Tibial nerve (tissue), 4 donors: ENCODE measurements at regions not wholly inside any gene's neighbourhood (a gene's known extent, or its start where the extent isn't known, plus 50 kb on each side); places are given as distances from the start of the nearest gene placed in this dataset.

Source experiments
- DNase-seq, 2 donors: peaks; one replicate each; pipeline ENCODE4 v3.0.0-alpha.2; 2019; ENCODE audit warnings: low spot score in 2 of 2
- H3K27ac ChIP-seq, 4 donors: fragments of 200-600 bp; sonication (generic) in 3 of 4; one replicate each; pipeline ENCODE4 v1.5.1; 2017 to 2019; ENCODE audit warnings: mild to moderate bottlenecking in 1 of 4
- H3K27me3 ChIP-seq, 2 donors: fragments of 200-600 bp; sonication (generic) in 1 of 2; one replicate each; pipeline versions ENCODE4 v1.5.1 to v1.6.0; 2017 to 2019
- H3K36me3 ChIP-seq, 3 donors: fragments of 200-600 bp; sonication (generic); one replicate each; pipeline ENCODE4 v1.5.1; 2018 to 2019
- H3K4me1 ChIP-seq, 4 donors: fragments of 200-600 bp; sonication (generic) in 3 of 4; one replicate each; pipeline ENCODE4 v1.5.1; 2017 to 2019
- H3K4me3 ChIP-seq, 4 donors: fragments of 200-600 bp; sonication (generic) in 3 of 4; one replicate each; pipeline ENCODE4 v1.5.1; 2017 to 2019; ENCODE audit warnings: mild to moderate bottlenecking in 1 of 4, moderate library complexity in 1 of 4
- H3K9me3 ChIP-seq, 4 donors: fragments of 200-600 bp; sonication (generic) in 3 of 4; one replicate each; pipeline ENCODE4 v1.5.1; 2017 to 2019
- CTCF ChIP-seq, 5 experiments: fragments of 200-600 bp in 3 of 5; fragments of 450-650 bp in 2 of 5; sonication (generic) in 3 of 5; IDR thresholded peaks; one replicate each; pipeline ENCODE4 v1.5.1; 2016 to 2019; ENCODE audit warnings: antibody characterized with exemption in 5 of 5, mild to moderate bottlenecking in 3 of 5, moderate library complexity in 2 of 5
- EP300 ChIP-seq, 2 donors: sonication (generic); formaldehyde crosslinking; IDR thresholded peaks; one replicate each; pipeline ENCODE4 v1.6.1; 2017; ENCODE audit warnings: antibody characterized with exemption in 2 of 2, mild to moderate bottlenecking in 1 of 2
- POLR2A ChIP-seq, 2 donors: fragments of 450-650 bp; IDR thresholded peaks; one replicate each; pipeline ENCODE4 v1.6.1; 2017; ENCODE audit warnings: antibody characterized with exemption in 2 of 2, mild to moderate bottlenecking in 2 of 2, moderate library complexity in 2 of 2
- WGBS, 2 donors: methylation state at CpG; one replicate each; pipeline ENCODE4 v1.1.5; 2018; 5-methylcytosine and 5-hydroxymethylcytosine counted together

GRCh38 chr9:107223381-107223780 lies 59.7 kb upstream of the RAD23B start:
- H3K36me3 ChIP-seq, result no peaks in the 10 kb centered on the region
- 78 to 82% methylated on average over 2 of the region's 2 CpGs for WGBS, 2 donors
- no peaks in the 10 kb centered on the region for H3K4me1 ChIP-seq
- H3K9me3 ChIP-seq, result no peaks in the 10 kb centered on the region
- H3K4me3 ChIP-seq, result no peak overlapping the region
- H3K27ac ChIP-seq, result no peak overlapping the region
- no peak for DNase-seq
- H3K27me3 ChIP-seq, result no peaks in the 10 kb centered on the region
- TF ChIP-seq CTCF (IDR thresholded peaks at IDR 0.05) (no peak), EP300 (IDR thresholded peaks at IDR 0.05) (no peak), POLR2A (IDR thresholded peaks at IDR 0.05) (no peak)

GRCh38 chr9:107224252-107224651 lies 58.8 kb upstream of the RAD23B start:
- H3K9me3 ChIP-seq, result no peaks in the 10 kb centered on the region
- no peaks in the 10 kb centered on the region for H3K36me3 ChIP-seq
- no peak overlapping the region for H3K4me3 ChIP-seq
- WGBS, 2 donors, result 73 to 80% methylated on average over 2 of the region's 2 CpGs
- H3K27ac ChIP-seq, result no peak overlapping the region
- no peaks in the 10 kb centered on the region for H3K27me3 ChIP-seq
- no peak for DNase-seq
- H3K4me1 ChIP-seq, result no peaks in the 10 kb centered on the region
- TF ChIP-seq EP300 (IDR thresholded peaks at IDR 0.05) (no peak), CTCF (IDR thresholded peaks at IDR 0.05) (no peak), POLR2A (IDR thresholded peaks at IDR 0.05) (no peak)

GRCh38 chr9:107226421-107226820 lies 56.7 kb upstream of the RAD23B start:
- Histone ChIP-seq H3K4me1 (no peaks in the 10 kb centered on the region), H3K27ac (no peak overlapping the region), H3K36me3 (no peaks in the 10 kb centered on the region), H3K9me3 (no peaks in the 10 kb centered on the region), H3K4me3 (no peak overlapping the region), H3K27me3 (no peaks in the 10 kb centered on the region)
- DNase-seq, result no peak
- 75 to 85% methylated on average over 2 of the region's 2 CpGs for WGBS, 2 donors
- TF ChIP-seq POLR2A (IDR thresholded peaks at IDR 0.05), result no peak
- TF ChIP-seq EP300 (IDR thresholded peaks at IDR 0.05), result no peak
- TF ChIP-seq CTCF (IDR thresholded peaks at IDR 0.05), result no peak

- 28 to 40% methylated on average over 3 of the region's 3 CpGs for WGBS, 2 donors
- Histone ChIP-seq H3K36me3 (no peaks in the 10 kb centered on the region), H3K9me3 (no peaks in the 10 kb centered on the region), H3K4me3 (no peak overlapping the region), H3K4me1 (no peaks in the 10 kb centered on the region), H3K27me3 (no peaks in the 10 kb centered on the region), H3K27ac (no peak overlapping the region)
- TF ChIP-seq CTCF (IDR thresholded peaks at IDR 0.05), result no peak
- no peak for TF ChIP-seq EP300 (IDR thresholded peaks at IDR 0.05)
- no peak for TF ChIP-seq POLR2A (IDR thresholded peaks at IDR 0.05)
- no peak for DNase-seq
Observed at GRCh38 chr9:107227774-107228173, 55.3 kb upstream of the RAD23B start.

GRCh38 chr9:107228496-107229039 lies 54.5 kb upstream of the RAD23B start:
- no peaks in the 10 kb centered on the region for H3K9me3 ChIP-seq
- H3K4me3 ChIP-seq, result no peak overlapping the region
- no peak overlapping the region for H3K27ac ChIP-seq
- no peak for DNase-seq
- H3K36me3 ChIP-seq, result no peaks in the 10 kb centered on the region
- no peak for TF ChIP-seq CTCF (IDR thresholded peaks at IDR 0.05)
- no peak for TF ChIP-seq EP300 (IDR thresholded peaks at IDR 0.05)
- no peaks in the 10 kb centered on the region for H3K27me3 ChIP-seq
- WGBS, 2 donors, result 54 to 61% methylated on average over 6 of the region's 6 CpGs
- no peaks in the 10 kb centered on the region for H3K4me1 ChIP-seq
